ENCODE measurements at regions not wholly inside any gene's neighbourhood (a gene's known extent, or its start where the extent isn't known, plus 50 kb on each side); places are given as distances from the start of the nearest gene placed in this dataset.
"Not testable (repeated sequence)": the region's sequence is repeated elsewhere in the genome, so short reads cannot be mapped to it uniquely, and the experiment has no call there.

- no peak for DNase-seq
- no peaks in the 10 kb centered on the region for H3K36me3 ChIP-seq
- TF ChIP-seq POLR2A (IDR thresholded peaks at IDR 0.05) (no peak), POLR2AphosphoS5 (IDR thresholded peaks at IDR 0.05) (no peak)
- H3K4me3 ChIP-seq: no peak overlapping the region
- no peak overlapping the region for H3K27ac ChIP-seq
- ATAC-seq (ENCODE audit: low FRiP score in 2 of 2): no peak
- no peaks in the 10 kb centered on the region for H3K27me3 ChIP-seq
- no peaks in the 10 kb centered on the region for H3K4me1 ChIP-seq
- H3K9me3 ChIP-seq: peaks cover 0 to 10% (median 3%) of the 10 kb centered on the region in 4 donors
- 88 to 91% methylated on average over 2 of the region's 2 CpGs for WGBS, 2 donors
Measured at GRCh38 chr6:156676721-156677120, 100.5 kb upstream of the ARID1B start.

GRCh38 chr6:156674197-156674596, 103.0 kb upstream of the ARID1B start:
- Histone ChIP-seq H3K9me3 (peaks cover 0 to 10% (median 3%) of the 10 kb centered on the region in 4 donors), H3K36me3 (no peaks in the 10 kb centered on the region), H3K27me3 (no peaks in the 10 kb centered on the region), H3K4me3 (no peak overlapping the region), H3K27ac (no peak overlapping the region), H3K4me1 (no peaks in the 10 kb centered on the region)
- ATAC-seq (ENCODE audit: low FRiP score in 2 of 2): no peak
- 88 to 92% methylated on average over 2 of the region's 2 CpGs for WGBS, 2 donors
- no peak for TF ChIP-seq CTCF (IDR thresholded peaks at IDR 0.05)
- no peak for TF ChIP-seq POLR2A (IDR thresholded peaks at IDR 0.05)
- no peak for DNase-seq

- not testable (repeated sequence) for H3K36me3 ChIP-seq; H3K27me3 ChIP-seq; H3K4me1 ChIP-seq; ATAC-seq (ENCODE audit: low FRiP score in 2 of 2); H3K9me3 ChIP-seq; H3K27ac ChIP-seq; H3K4me3 ChIP-seq
- WGBS, 2 donors: 96% methylated on average over 20 of the region's 26 CpGs; no CpG with 5 or more reads in 1 of the 2 donors
- peak in 1 of 2 donors; percentile 46 for DNase-seq
Measured at GRCh38 chr6:156670097-156670496, 107.1 kb upstream of the ARID1B start.

GRCh38 chr6:156662025-156662445, 115.1 kb upstream of the ARID1B start:
- Histone ChIP-seq H3K9me3 (no peaks in the 10 kb centered on the region), H3K4me1 (peaks cover 0 to 5% (median 0%) of the 10 kb centered on the region in 4 donors), H3K27ac (no peak overlapping the region), H3K4me3 (no peak overlapping the region), H3K36me3 (no peaks in the 10 kb centered on the region), H3K27me3 (no peaks in the 10 kb centered on the region)
- 79 to 90% methylated on average over 16 to 17 of the region's 17 CpGs for WGBS, 2 donors
- ATAC-seq (ENCODE audit: low FRiP score in 2 of 2) (no peak), DNase-seq (peak in 1 of 2 donors; percentile 51)
- TF ChIP-seq EP300 (IDR thresholded peaks at IDR 0.05) (no peak), CTCF (IDR thresholded peaks at IDR 0.05) (peak in 3 of 6 experiments; percentile 25 to 50 (median 30))

- no peak overlapping the region for H3K4me3 ChIP-seq
- H3K36me3 ChIP-seq: no peaks in the 10 kb centered on the region
- 89 to 92% methylated on average over 2 of the region's 2 CpGs for WGBS, 2 donors
- H3K27ac ChIP-seq: no peak overlapping the region
- H3K9me3 ChIP-seq: no peaks in the 10 kb centered on the region
- no peak for ATAC-seq (ENCODE audit: low FRiP score in 2 of 2)
- no peaks in the 10 kb centered on the region for H3K27me3 ChIP-seq
- TF ChIP-seq CTCF (IDR thresholded peaks at IDR 0.05) (no peak), POLR2AphosphoS5 (IDR thresholded peaks at IDR 0.05) (no peak)
- peaks cover 0 to 5% (median 0%) of the 10 kb centered on the region in 4 donors for H3K4me1 ChIP-seq
- no peak for DNase-seq
Measured at GRCh38 chr6:156660389-156660788, 116.8 kb upstream of the ARID1B start.

GRCh38 chr6:156659822-156660198, 117.4 kb upstream of the ARID1B start:
- no peaks in the 10 kb centered on the region for H3K27me3 ChIP-seq
- WGBS, 2 donors: 58 to 68% methylated on average over 2 of the region's 2 CpGs
- H3K9me3 ChIP-seq: no peaks in the 10 kb centered on the region
- H3K27ac ChIP-seq: no peak overlapping the region
- H3K4me3 ChIP-seq: no peak overlapping the region
- peaks cover 0 to 5% (median 0%) of the 10 kb centered on the region in 4 donors for H3K4me1 ChIP-seq
- H3K36me3 ChIP-seq: no peaks in the 10 kb centered on the region
- no peak for ATAC-seq (ENCODE audit: low FRiP score in 2 of 2)
- TF ChIP-seq POLR2AphosphoS5 (IDR thresholded peaks at IDR 0.05): no peak
- no peak for TF ChIP-seq POLR2A (IDR thresholded peaks at IDR 0.05)
- TF ChIP-seq CTCF (IDR thresholded peaks at IDR 0.05): no peak
- TF ChIP-seq EP300 (IDR thresholded peaks at IDR 0.05): no peak
- DNase-seq: no peak

Measured in upper lobe of left lung (tissue), 6 donors.